GM19240 (cell line): ENCODE measurements at regions not wholly inside any gene's neighbourhood (a gene's known extent, or its start where the extent isn't known, plus 50 kb on each side); places are given as distances from the start of the nearest gene placed in this dataset.
"Not testable (repeated sequence)": the region's sequence is repeated elsewhere in the genome, so short reads cannot be mapped to it uniquely, and the experiment has no call there.

Source experiments
- DNase-seq: peaks from one replicate; pipeline ENCODE4 v3.0.0; 2011; ENCODE audit warnings: low spot score; ENCODE audit not compliant: insufficient read length

DNA sequence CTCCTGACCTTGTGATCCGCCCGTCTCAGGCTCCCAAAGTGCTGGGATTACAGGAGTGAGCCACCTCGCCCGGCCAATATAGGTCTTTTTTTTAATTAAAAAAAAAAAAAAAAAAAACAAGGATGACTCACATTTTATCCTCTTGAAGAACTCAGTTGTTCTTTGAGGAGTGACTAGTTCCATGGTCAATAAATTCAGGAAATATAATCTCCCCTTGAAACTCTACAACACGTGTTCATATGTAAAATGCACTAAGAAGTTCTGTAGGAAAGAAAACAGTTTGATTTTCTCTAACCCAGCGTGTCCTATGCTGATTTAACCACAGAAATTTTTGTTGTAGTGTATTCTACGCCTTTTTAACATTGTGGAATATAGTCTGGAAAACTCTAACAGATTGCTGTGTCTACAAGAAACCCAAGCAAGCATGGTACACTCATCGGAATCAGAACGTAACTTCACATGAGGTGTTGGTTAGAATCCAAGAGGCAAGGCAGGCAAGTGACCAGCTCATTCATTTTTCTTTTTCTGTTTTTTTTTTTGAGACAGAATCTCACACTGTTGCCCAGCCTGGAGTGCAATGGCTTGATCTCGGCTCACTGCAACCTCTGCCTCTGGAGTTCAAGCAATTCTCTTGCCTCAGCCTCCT, 79.0 kb upstream of the ZNF217 start:
- no peak for DNase-seq

DNA sequence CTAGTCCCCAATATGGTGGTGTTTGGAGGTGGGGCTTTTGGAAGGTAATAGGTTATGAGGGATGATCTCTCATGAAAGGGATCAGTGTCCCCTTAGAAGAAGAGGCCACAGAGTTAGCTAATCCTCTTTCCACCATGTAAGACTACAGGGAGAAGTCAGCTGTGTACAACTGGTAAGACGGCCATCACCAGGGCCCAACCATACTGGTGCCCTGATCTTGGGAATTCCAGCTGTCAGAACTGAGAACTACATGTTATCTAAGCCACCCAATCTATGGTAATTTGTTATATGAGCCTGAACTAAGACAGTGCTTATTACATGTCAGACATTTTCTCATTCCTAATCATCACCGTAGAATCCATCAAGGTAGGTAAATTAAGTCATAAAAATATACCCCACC, 77.7 kb upstream of the ZNF217 start:
- no peak for DNase-seq

DNA sequence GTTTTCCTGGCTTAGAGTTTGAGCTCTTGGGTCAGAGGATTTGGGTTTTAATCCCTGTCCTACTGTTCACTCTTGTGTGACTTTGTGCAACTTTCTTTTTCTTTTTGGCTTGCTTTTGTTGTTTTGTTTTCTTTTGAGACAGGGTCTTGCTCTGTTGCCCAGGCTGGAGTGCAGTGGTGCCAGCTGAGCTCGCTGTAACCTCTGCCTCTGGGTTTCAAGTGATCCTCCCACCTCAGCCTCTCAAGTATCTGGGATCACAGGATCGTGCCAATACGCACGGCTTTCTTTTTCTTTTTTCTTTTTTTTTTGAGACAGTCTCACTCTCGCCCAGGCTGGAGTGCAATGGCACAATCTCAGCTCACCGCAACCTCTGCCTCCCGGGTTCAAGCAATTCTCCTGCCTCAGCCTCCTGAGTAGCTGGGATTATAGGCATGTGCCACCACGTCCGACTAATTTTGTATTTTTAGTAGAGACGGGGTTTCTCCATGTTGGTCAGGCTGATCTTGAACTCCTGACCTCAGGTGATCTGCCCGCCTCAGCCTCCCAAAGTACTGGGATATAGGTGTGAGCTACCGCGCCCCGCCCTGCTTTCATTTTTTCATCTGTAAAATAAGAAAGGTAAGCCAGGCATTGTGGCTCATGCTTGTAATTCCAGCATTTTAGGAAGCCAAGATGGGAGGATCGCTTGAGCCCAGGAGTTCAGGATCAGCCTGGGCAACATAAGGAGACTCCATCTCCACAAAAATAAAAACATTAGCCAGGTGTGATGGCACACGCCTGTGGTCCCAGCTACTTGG, 76.1 kb upstream of the ZNF217 start:
- not testable (repeated sequence) for DNase-seq

DNA sequence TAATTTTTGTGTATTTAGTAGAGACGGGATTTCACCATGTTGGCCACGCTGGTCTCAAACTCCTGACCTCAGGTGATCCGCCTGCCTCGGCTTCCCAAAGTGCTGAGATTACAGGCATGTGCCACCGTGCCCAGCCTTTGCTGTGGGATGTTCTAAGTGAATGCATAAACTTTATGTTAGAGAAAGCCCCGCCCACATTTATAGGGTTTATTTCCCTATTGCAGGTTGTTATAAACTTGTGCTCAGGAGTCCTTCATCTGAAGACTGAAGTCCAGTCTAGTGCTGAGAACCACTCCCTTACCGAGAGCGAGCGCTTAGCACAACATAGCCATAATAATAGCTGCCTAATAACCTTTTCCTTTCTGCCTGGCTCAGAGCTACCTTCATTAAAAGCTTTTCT, 75.4 kb upstream of the ZNF217 start:
- no peak for DNase-seq

GRCh38 chr20:53666144-53666543, 72.5 kb upstream of the ZNF217 start:
- no peak for DNase-seq

GRCh38 chr20:53664121-53664520, 70.5 kb upstream of the ZNF217 start:
- DNase-seq, result no peak

DNA sequence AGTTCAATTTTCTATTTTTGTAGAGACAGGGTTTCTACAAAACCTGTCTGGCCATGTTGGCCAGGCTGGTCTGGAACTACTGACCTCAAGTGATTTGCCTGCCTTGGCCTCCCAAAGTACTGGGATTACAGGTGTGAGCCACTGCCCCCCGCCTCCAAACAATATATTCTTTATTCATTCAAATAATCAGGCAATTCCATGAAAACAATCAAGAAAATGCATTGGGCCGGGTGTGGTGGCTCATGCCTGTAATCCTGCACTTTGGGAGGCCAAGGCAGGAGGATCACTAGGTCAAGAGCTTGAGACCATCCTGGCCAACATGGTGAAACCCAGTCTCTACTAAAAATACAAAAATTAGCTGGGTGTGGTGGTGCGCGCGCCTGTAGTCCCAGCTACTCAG, 69.9 kb upstream of the ZNF217 start:
- DNase-seq, result not testable (repeated sequence)

GRCh38 chr20:53662595-53662994, 69.0 kb upstream of the ZNF217 start:
- DNase-seq, result no peak

DNA sequence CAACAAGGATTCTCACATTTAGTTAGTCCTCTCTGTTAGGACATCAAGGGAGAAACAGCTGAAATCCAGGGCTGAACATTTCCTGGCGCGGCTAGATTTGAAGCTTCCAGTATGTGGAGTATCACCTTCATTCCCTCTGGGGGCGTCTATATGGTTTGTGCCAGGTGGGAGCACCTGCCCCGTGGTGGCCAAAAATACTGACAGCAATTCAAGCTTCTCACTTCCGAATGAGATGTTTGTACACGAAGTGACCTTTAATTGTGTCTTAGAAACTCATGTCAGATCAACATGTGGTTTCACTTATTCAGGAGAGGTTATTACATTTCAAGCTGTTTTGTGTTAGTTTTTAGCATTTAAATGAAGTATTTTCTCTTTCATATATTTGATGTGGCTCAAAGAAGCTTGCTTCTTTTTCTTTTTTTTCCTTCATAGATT, 67.3 kb upstream of the ZNF217 start:
- no peak for DNase-seq

- DNase-seq, result no peak
Observed at GRCh38 chr20:53660078-53660909, 66.7 kb upstream of the ZNF217 start.

DNA sequence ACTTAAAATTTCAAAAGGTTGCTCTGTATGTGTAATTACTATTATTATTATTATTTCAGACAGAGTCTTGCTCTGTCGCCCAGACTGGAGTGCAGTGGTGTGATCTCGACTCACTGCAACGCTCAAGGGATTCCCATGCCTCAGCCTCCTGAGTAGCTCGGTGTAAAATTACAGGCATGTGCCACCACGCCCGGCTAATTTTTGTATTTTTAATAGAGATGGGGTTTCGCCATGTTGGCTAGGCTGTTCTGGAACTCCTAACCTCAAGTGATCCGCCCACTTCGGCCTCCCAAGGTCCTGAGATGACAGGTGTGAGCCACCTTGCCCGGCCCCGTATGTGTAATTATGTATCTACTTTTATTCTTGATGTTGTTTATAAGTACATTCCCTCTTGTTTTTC, 65.3 kb upstream of the ZNF217 start:
- no peak for DNase-seq

GRCh38 chr20:53658322-53658721, 64.7 kb upstream of the ZNF217 start:
- no peak for DNase-seq

DNA sequence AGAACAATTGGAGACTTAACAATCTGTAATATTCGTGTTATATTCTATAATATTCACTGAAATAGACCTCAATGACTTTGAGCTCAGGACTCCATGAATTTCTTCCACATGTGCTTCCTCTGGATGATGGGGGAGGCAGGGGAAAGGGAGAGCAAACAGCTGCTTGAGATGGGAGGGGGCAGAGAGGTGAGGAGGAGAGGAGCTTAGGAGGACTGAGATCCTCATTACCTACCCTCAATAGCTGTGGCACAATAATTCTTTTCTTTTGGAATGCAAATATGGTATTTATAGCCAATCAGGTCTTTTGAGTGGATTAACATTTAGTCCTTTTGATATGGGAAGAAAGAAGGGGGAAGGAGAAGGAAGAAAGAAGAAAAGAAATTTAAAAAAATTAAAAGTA, 64.1 kb upstream of the ZNF217 start:
- DNase-seq, result no peak

- DNase-seq, result no peak
Observed at GRCh38 chr20:53657279-53657678, 63.6 kb upstream of the ZNF217 start.

DNA sequence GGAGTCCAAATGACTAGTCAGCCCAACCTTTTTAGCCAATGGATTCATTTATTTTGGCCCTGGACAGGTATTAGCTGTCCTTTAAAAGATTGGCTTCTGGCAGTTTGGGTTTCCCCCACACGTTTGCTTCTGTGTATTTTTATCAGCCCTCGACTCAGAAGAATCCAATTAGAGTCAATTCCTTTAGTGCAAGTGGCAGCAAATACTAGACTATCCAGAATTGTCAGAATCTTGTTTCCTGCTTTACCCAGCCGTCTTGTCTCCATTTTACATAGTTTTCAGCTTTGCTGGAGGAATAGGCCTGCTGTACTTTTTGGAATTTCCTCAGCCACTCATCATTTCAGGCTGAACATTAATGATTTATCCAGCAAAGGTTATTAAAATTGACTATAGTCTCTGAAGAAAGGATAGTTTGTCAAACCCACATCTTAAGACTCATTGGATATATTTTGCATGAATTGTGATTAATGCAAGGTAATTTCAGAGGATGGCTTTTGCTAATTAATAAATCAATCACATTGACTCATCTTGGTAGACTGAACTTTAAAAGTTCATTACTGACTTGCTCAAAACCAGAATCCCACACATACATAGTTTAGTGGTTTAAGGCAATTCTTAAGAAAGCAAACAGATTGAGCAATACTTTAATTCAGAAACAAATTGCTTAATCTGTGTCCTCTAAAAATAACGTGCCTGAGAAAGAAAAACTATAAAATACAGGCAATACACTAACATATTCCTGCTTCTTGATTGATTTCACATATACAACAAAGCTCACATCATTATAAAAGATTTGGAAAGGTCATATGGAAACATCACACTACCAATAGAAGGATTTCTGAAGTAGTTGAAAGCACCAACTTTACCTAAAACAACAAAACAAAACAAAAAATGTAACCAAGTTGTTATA, 62.9 kb upstream of the ZNF217 start:
- DNase-seq, result no peak

- no peak for DNase-seq
Observed at GRCh38 chr20:53655625-53656292, 62.1 kb upstream of the ZNF217 start.

GRCh38 chr20:53654932-53655624, 61.4 kb upstream of the ZNF217 start:
- no peak for DNase-seq

- DNase-seq, result not testable (repeated sequence)
Observed at GRCh38 chr20:53654521-53654920, 60.9 kb upstream of the ZNF217 start.

DNA sequence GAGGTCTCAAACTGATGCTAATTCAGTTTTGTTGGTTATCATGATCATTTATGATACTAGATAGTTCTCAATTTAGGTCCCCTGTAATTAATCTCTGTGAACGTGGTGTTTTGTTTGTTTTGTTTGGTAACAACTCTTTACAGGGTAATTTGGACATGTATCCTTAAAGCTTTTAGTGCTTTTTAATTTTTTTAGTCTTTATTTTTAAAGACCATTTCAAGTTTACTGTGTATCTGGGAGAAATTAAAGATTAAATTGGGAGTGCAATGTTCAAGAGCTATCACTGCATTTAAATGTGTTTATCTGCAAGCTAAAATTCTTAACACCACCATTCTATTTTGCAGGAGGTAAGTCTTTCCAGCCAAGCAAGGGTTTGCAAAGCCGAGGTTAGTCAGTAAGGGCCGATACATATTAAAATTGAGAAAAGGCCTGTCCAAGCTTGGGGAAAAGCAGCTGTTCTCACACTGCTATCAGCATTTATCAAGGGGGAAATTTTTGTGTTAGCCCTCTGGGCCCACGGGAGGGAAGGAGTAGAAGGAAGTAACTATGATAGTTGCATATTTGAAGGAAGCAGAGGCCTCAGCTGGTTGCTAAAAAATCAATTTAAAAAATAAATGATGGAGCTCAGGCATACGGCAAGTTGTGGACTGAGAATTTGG, 59.3 kb upstream of the ZNF217 start:
- no peak for DNase-seq
